Astrocyte of the cerebellum (primary cell): ENCODE measurements at regions not wholly inside any gene's neighbourhood (a gene's known extent, or its start where the extent isn't known, plus 50 kb on each side); places are given as distances from the start of the nearest gene placed in this dataset.

Experiments
- DNase-seq: peaks from one replicate; pipeline ENCODE4 v3.0.0-alpha.2; 2011; ENCODE audit warnings: low read depth
- H3K4me3 ChIP-seq: 2 replicates; pipeline ENCODE4 v1.5.1; 2011; ENCODE audit warnings: mild to moderate bottlenecking, low read depth, low read length, moderate library complexity
- in situ Hi-C: cut with HindIII; loops from 2 replicates; pipeline ENCODE4 v1.10.0; 2017; ENCODE audit warnings: low sequenced_read_pairs
- TF ChIP-seq, protein P1 (sequence below): IDR thresholded peaks from 2 replicates; pipeline ENCODE4 v1.5.1; 2012; ENCODE audit warnings: low read length, low read depth, moderate library complexity, mild to moderate bottlenecking; ENCODE audit errors: missing control alignments

- no peak for DNase-seq
- TF ChIP-seq, protein P1, sequence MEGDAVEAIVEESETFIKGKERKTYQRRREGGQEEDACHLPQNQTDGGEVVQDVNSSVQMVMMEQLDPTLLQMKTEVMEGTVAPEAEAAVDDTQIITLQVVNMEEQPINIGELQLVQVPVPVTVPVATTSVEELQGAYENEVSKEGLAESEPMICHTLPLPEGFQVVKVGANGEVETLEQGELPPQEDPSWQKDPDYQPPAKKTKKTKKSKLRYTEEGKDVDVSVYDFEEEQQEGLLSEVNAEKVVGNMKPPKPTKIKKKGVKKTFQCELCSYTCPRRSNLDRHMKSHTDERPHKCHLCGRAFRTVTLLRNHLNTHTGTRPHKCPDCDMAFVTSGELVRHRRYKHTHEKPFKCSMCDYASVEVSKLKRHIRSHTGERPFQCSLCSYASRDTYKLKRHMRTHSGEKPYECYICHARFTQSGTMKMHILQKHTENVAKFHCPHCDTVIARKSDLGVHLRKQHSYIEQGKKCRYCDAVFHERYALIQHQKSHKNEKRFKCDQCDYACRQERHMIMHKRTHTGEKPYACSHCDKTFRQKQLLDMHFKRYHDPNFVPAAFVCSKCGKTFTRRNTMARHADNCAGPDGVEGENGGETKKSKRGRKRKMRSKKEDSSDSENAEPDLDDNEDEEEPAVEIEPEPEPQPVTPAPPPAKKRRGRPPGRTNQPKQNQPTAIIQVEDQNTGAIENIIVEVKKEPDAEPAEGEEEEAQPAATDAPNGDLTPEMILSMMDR: no peak
- in situ Hi-C loops: no loop called here
- no peak overlapping the region for H3K4me3 ChIP-seq
Observed at GRCh38 chr5:135219868-135220267, 179.2 kb downstream of the MACROH2A1 start.

- no peak overlapping the region for H3K4me3 ChIP-seq
- DNase-seq: no peak
- TF ChIP-seq, protein P1: no peak
- in situ Hi-C loops: no loop called here
Observed at GRCh38 chr5:135218790-135219568, 180.1 kb downstream of the MACROH2A1 start.

GRCh38 chr5:135218486-135218755, 180.6 kb downstream of the MACROH2A1 start:
- H3K4me3 ChIP-seq: no peak overlapping the region
- in situ Hi-C loops: no loop called here
- DNase-seq: no peak
- TF ChIP-seq, protein P1: no peak

GRCh38 chr5:135217669-135218485, 181.2 kb downstream of the MACROH2A1 start:
- H3K4me3 ChIP-seq: no peak overlapping the region
- TF ChIP-seq, protein P1: no peak
- in situ Hi-C loops: no loop called here
- no peak for DNase-seq

DNA sequence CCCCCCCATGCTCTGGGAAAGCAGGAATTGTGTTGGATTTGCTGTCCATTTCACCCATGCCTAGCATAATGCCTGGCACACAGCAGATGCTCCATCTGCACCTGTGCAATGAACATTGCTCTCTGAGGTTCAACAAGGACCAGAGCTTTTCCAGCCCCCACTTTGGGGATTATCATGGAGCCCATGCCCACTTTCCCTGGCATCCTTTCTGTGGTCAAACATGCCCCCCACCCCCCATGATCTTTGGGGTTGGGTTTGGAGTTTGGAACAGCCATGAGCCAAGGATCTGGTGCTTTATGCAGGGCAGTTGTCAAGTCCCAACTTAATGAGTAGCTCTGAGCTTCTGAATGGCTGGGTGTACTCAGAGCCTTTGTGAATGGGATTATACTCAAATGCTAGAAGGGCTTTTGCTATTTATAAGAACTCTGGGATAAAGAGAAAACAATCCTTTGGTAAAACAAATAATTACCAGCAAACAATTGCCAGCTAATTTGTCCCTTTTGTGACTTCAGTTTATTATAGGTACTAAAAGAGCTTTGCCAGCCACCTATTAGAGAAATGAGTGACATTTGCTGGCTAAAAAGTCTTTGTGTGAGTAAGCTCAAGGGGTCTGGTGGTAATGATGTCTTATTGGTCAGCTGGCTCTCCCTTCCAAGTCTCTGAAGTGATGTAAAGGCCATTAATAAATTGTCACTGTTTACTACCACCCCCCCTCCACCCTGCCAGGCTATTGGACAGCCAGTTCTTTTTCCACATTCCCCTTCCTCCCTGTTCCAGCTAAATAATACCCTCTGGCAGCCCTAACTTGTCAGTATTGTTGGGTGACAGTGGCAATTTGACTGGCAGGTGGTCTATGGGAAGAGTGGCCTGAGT, 182.3 kb downstream of the MACROH2A1 start:
- in situ Hi-C loops: no loop called here
- TF ChIP-seq, protein P1: no peak
- no peak for DNase-seq
- no peak overlapping the region for H3K4me3 ChIP-seq
